GM12878 (cell line): ENCODE measurements at regions not wholly inside any gene's neighbourhood (a gene's known extent, or its start where the extent isn't known, plus 50 kb on each side); places are given as distances from the start of the nearest gene placed in this dataset.

Experiments
- ATAC-seq: fragments of 200-7000 bp; cut with Tn5 transposase; 3 replicates; pipeline ENCODE4 v1.9.1; 2020; ENCODE audit warnings: mild to moderate bottlenecking, moderate library complexity
- BruUV-seq: library from RNA; stranded (reverse); fragments of 400-500 nt; replicated peaks from 2 replicates; lab custom pipeline; 2021; lab: Mats Ljungman, UMichigan
- CTCF ChIA-PET: fragments of 300-600 bp; sonication (Branson Sonifier 250); formaldehyde crosslinking; extraction: SDS; loops from one replicate; lab custom pipeline; 2021; ENCODE audit warnings: inconsistent platforms; lab: Yijun Ruan, JAX
- POLR2A ChIA-PET: fragments of 350-600 bp; formaldehyde crosslinking; extraction: SDS; loops from one replicate; lab custom pipeline; 2021; ENCODE audit warnings: inconsistent platforms; lab: Charles Lee
- RAD21 ChIA-PET: fragments of 300-600 bp; sonication (Branson Sonifier 250); formaldehyde crosslinking; loops from one replicate; lab custom pipeline; 2023; ENCODE audit warnings: antibody characterized with exemption; ENCODE audit not compliant: unreplicated experiment; lab: Charles Lee
- SMC1A ChIA-PET: fragments of 300-600 bp; sonication (Branson Sonifier 250); formaldehyde crosslinking; loops from one replicate; lab custom pipeline; 2023; ENCODE audit not compliant: unreplicated experiment, uncharacterized antibody; lab: Charles Lee
- DNase-seq: peaks from one replicate; pipeline ENCODE4 v3.0.0-alpha.2; 2011; ENCODE audit warnings: low read depth, low spot score
- FAIRE-seq: peaks from 3 replicates; lab custom pipeline; 2011; peaks lifted over from hg19 to GRCh38; lab: Jason Lieb, UNC
- H2AFZ ChIP-seq: 2 replicates; pipeline ENCODE4 v1.6.0; 2011; ENCODE audit warnings: low read depth, low read length, control low read depth; ENCODE audit not compliant: control insufficient read depth
- H3K27ac ChIP-seq: 2 replicates; pipeline ENCODE4 v1.5.1; 2011; ENCODE audit warnings: control low read depth; ENCODE audit not compliant: control insufficient read depth, insufficient read depth
- H3K27me3 ChIP-seq, 2 experiments: replicated peaks in 1 of 2; 2 replicates each; pipeline versions ENCODE4 v1.6.0 to v1.6.1; 2011; ENCODE audit warnings: low read length in 1 of 2; ENCODE audit not compliant: control insufficient read depth in 2 of 2, insufficient read depth in 2 of 2
- H3K36me3 ChIP-seq, 2 experiments: 2 replicates each; pipeline ENCODE4 v1.5.1; 2011; ENCODE audit warnings: low read length in 1 of 2; ENCODE audit not compliant: control insufficient read depth in 2 of 2, insufficient read depth in 2 of 2
- H3K4me1 ChIP-seq: 2 replicates; pipeline ENCODE4 v1.6.1; 2011; ENCODE audit warnings: mild to moderate bottlenecking, low read length, moderate library complexity, mixed read lengths; ENCODE audit not compliant: control insufficient read depth, insufficient read depth
- H3K4me2 ChIP-seq: 2 replicates; pipeline ENCODE4 v1.6.0; 2011; ENCODE audit warnings: control low read depth; ENCODE audit not compliant: control insufficient read depth, insufficient read depth
- H3K4me3 ChIP-seq: fragments of 200-600 bp; sonication (generic); 2 replicates; pipeline ENCODE4 v1.5.1; 2016
- H3K79me2 ChIP-seq: 2 replicates; pipeline ENCODE4 v1.6.0; 2011; ENCODE audit warnings: low read length; ENCODE audit not compliant: control insufficient read depth, insufficient read depth
- H3K9ac ChIP-seq: 2 replicates; pipeline ENCODE4 v1.8.0; 2011; ENCODE audit warnings: low read length, control low read depth, mixed read lengths; ENCODE audit not compliant: control insufficient read depth, insufficient read depth
- H3K9me3 ChIP-seq: replicated peaks from 3 replicates; pipeline ENCODE4 v1.5.1; 2011; ENCODE audit warnings: mild to moderate bottlenecking, low read length; ENCODE audit not compliant: control insufficient read depth, insufficient read depth
- H4K20me1 ChIP-seq: 2 replicates; pipeline ENCODE4 v1.6.0; 2011; ENCODE audit not compliant: control insufficient read depth, insufficient read depth
- BACH1 ChIP-seq: fragments of 450-650 bp; IDR thresholded peaks from 2 replicates; pipeline ENCODE4 v1.6.1; 2017; ENCODE audit warnings: mild to moderate bottlenecking, borderline replicate concordance
- CEBPZ ChIP-seq: fragments of 150-350 bp; IDR thresholded peaks from 2 replicates; pipeline ENCODE4 v1.6.1; 2016; ENCODE audit warnings: low read depth, low read length
- EGR1 ChIP-seq, 2 experiments: IDR thresholded peaks; 1 replicate in 1 of 2; 2 replicates in 1 of 2; pipeline ENCODE4 v1.6.1; 2011 to 2012; ENCODE audit warnings: low read depth in 2 of 2, low read length in 2 of 2, borderline replicate concordance in 1 of 2, mild to moderate bottlenecking in 1 of 2, moderate library complexity in 1 of 2
- NFYB ChIP-seq: IDR thresholded peaks from 2 replicates; pipeline ENCODE4 v1.6.1; 2011; ENCODE audit warnings: low read depth, mild to moderate bottlenecking, low read length, improper control_type of control experiment, moderate library complexity; ENCODE audit not compliant: insufficient read depth
- SIN3A ChIP-seq: IDR thresholded peaks from 2 replicates; pipeline ENCODE4 v1.6.1; 2012; ENCODE audit warnings: low read depth, low read length, improper control_type of control experiment
- SREBF2 ChIP-seq: IDR thresholded peaks from 2 replicates; pipeline ENCODE4 v1.6.1; 2012; ENCODE audit warnings: mild to moderate bottlenecking, low read length
- ZNF217 ChIP-seq: fragments of 450-650 bp; IDR thresholded peaks from 2 replicates; pipeline ENCODE4 v1.6.1; 2017; ENCODE audit warnings: antibody characterized with exemption, mild to moderate bottlenecking
- WGBS: methylation state at CpG from one replicate; pipeline ENCODE4 v1.1.6; 2016; ENCODE audit warnings: low lambda C conversion rate; ENCODE audit not compliant: insufficient replicate concordance, insufficient coverage; ENCODE audit errors: missing lambda C conversion rate; 5-methylcytosine and 5-hydroxymethylcytosine counted together
- in situ Hi-C: fragments of 300-500 bp; cut with MboI; formaldehyde crosslinking; loops from 9 replicates; pipeline ENCODE4 v1.14.3; 2018; ENCODE audit warnings: mixed read lengths
- intact Hi-C: fragments of 100-400 bp; cut with micrococcal nuclease; formaldehyde crosslinking; loops from one replicate; pipeline ENCODE4 v1.14.2; 2022; ENCODE audit not compliant: unreplicated experiment

GRCh38 chr7:15801551-15801950 lies 115.1 kb upstream of the MEOX2 start:
- ATAC-seq (no peak), DNase-seq (no peak), FAIRE-seq (no peak)
- SMC1A ChIA-PET = no interaction called here
- intact Hi-C loops (no loop called here), in situ Hi-C loops (no loop called here)
- H4K20me1 ChIP-seq = no peaks in the 10 kb centered on the region
- H3K79me2 ChIP-seq = no peaks in the 10 kb centered on the region
- no peak overlapping the region for H3K4me2 ChIP-seq
- no peaks in the 10 kb centered on the region for H3K27me3 ChIP-seq
- H3K4me3 ChIP-seq = no peak overlapping the region
- no peaks in the 10 kb centered on the region for H3K9me3 ChIP-seq
- no peak overlapping the region for H2AFZ ChIP-seq
- no peaks in the 10 kb centered on the region for H3K4me1 ChIP-seq
- no peak overlapping the region for H3K9ac ChIP-seq
- CTCF ChIA-PET = no interaction called here
- H3K36me3 ChIP-seq = no peaks in the 10 kb centered on the region
- RAD21 ChIA-PET = no interaction called here
- 2% methylated on average over 3 of the region's 3 CpGs for WGBS
- H3K27ac ChIP-seq = no peak overlapping the region
- BruUV-seq = no TSS peak
- no peak for TF ChIP-seq SIN3A
- no peak for TF ChIP-seq SREBF2
- TF ChIP-seq CEBPZ = no peak
- TF ChIP-seq ZNF217 = no peak
- no peak for TF ChIP-seq BACH1
- no peak for TF ChIP-seq EGR1 (IDR thresholded peaks at IDR 0.05; ENCODE audit: borderline replicate concordance in 1 of 2, low read depth in 2 of 2, low read length in 2 of 2)
- no peak for TF ChIP-seq NFYB
- POLR2A ChIA-PET = no interaction called here
